PC-9 (cell line): ENCODE measurements at regions not wholly inside any gene's neighbourhood (a gene's known extent, or its start where the extent isn't known, plus 50 kb on each side); places are given as distances from the start of the nearest gene placed in this dataset.

Experiments
- EZH2 ChIP-seq: fragments of 200-600 bp; sonication (generic); IDR thresholded peaks from 2 replicates; pipeline ENCODE4 v1.8.0; 2017; ENCODE audit warnings: antibody characterized with exemption, low read depth
- TF ChIP-seq, protein P1 (sequence below): fragments of 200-600 bp; sonication (generic); conservative IDR thresholded peaks from 2 replicates; pipeline ENCODE4 v1.6.1; 2017; ENCODE audit warnings: mixed run types, antibody characterized with exemption, mild to moderate bottlenecking, moderate library complexity

DNA sequence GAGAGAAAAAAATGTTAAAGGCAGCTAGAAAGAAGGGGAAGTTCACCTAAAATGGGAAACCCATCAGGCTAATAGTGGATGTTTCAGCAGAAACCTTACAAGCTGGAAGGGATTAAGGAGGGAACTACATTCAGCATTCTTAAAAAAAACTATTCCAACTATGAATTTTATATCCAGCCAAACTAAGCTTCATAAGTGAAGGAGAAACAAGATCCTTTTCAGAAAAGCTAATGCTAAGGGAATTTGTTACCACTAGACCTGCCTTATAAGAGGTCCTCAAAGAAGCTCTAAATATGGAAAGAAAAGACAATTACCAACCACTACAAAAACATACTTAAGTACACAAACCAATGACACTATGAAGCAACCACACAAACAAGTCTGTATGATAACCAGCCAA is 59.2 kb upstream of the SLC35F1 start:
- TF ChIP-seq, protein P1, sequence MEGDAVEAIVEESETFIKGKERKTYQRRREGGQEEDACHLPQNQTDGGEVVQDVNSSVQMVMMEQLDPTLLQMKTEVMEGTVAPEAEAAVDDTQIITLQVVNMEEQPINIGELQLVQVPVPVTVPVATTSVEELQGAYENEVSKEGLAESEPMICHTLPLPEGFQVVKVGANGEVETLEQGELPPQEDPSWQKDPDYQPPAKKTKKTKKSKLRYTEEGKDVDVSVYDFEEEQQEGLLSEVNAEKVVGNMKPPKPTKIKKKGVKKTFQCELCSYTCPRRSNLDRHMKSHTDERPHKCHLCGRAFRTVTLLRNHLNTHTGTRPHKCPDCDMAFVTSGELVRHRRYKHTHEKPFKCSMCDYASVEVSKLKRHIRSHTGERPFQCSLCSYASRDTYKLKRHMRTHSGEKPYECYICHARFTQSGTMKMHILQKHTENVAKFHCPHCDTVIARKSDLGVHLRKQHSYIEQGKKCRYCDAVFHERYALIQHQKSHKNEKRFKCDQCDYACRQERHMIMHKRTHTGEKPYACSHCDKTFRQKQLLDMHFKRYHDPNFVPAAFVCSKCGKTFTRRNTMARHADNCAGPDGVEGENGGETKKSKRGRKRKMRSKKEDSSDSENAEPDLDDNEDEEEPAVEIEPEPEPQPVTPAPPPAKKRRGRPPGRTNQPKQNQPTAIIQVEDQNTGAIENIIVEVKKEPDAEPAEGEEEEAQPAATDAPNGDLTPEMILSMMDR, result no peak
- no peak for TF ChIP-seq EZH2
